ENCODE measurements at regions not wholly inside any gene's neighbourhood (a gene's known extent, or its start where the extent isn't known, plus 50 kb on each side); places are given as distances from the start of the nearest gene placed in this dataset.
"Not testable (repeated sequence)": the region's sequence is repeated elsewhere in the genome, so short reads cannot be mapped to it uniquely, and the experiment has no call there.

DNA sequence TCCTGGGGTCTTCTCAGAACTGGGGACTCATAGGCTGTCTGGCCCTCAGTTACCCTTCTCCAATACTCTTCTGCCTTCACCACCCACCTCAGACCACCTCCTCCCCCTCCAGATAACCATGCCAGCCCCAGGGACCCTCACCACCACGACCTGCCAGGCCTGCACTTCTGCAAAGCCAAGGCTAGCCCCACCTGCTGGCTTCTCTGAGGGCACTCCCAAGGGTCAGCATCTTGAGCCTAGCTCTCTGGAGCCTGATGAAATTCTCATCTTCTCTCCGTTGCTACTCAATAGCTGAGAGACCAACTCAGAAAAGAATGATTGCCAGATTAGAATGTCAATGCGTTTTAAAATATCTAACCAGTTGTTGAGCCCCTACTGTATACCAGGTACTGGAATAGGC, 56.1 kb upstream of the LYRM9 start:
- TF ChIP-seq, protein P1, sequence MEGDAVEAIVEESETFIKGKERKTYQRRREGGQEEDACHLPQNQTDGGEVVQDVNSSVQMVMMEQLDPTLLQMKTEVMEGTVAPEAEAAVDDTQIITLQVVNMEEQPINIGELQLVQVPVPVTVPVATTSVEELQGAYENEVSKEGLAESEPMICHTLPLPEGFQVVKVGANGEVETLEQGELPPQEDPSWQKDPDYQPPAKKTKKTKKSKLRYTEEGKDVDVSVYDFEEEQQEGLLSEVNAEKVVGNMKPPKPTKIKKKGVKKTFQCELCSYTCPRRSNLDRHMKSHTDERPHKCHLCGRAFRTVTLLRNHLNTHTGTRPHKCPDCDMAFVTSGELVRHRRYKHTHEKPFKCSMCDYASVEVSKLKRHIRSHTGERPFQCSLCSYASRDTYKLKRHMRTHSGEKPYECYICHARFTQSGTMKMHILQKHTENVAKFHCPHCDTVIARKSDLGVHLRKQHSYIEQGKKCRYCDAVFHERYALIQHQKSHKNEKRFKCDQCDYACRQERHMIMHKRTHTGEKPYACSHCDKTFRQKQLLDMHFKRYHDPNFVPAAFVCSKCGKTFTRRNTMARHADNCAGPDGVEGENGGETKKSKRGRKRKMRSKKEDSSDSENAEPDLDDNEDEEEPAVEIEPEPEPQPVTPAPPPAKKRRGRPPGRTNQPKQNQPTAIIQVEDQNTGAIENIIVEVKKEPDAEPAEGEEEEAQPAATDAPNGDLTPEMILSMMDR (IDR thresholded peaks at IDR 0.05), result no peak
- no peak for TF ChIP-seq POLR2A (IDR thresholded peaks at IDR 0.05)
- H3K4me1 ChIP-seq, result peaks cover 0 to 19% of the 10 kb centered on the region in 2 donors
- no peaks in the 10 kb centered on the region for H3K9me3 ChIP-seq
- intact Hi-C loops (cut with DNase I), result no loop called here
- H3K36me3 ChIP-seq, result no peaks in the 10 kb centered on the region
- H3K27ac ChIP-seq, result no peak overlapping the region
- WGBS, 2 donors, result 69 to 76% methylated on average over 3 of the region's 3 CpGs
- no peaks in the 10 kb centered on the region for H3K27me3 ChIP-seq
- no peak overlapping the region for H3K4me3 ChIP-seq (replicated peaks in 1 of 3)
- DNase-seq, result no peak

DNA sequence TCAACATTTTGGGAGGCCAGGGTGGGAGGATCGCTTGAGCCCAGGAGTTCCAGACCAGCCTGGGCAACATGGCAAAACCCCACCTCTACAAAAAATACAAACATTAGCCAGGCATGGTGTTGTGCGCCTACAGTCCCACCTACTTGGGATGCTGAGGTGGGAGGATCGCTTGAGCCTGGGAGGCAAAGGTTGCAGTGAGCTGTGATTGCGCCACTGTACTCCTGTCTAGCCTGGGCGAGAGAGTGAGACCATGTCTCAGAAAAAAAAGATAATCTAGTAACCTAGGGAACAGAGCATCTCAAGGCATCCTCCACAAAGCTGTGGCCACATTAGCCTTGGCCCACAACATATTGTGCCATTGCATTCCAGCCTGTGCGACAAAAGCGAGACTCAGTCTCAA, 57.1 kb upstream of the LYRM9 start:
- intact Hi-C loops (cut with DNase I); H3K27ac ChIP-seq; H3K27me3 ChIP-seq; H3K4me3 ChIP-seq (replicated peaks in 1 of 3); H3K36me3 ChIP-seq; DNase-seq; H3K9me3 ChIP-seq: not testable (repeated sequence)
- peaks cover 4 to 26% of the 10 kb centered on the region in 2 donors for H3K4me1 ChIP-seq
- 95 to 98% methylated on average over 7 of the region's 7 CpGs for WGBS, 2 donors

DNA sequence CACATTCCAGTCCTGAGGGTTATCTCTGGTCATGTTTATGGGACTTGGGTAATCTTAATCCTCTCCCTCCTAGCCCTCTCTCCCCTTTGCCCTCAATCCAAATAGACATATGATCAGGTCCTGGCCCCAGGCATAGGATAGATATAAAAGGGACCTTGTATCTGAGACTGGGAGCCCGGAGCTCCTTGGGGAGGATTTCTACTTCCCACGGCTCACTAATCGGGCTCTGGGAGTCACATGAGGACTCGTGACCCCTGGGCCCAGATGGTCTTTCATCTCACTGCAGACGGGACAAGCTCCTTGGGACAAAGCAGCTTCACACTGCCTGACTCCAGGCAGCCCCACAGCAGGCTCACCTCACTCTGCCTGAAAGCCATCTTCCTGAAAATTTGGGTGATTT, 57.8 kb upstream of the LYRM9 start:
- Histone ChIP-seq H3K9me3 (no peaks in the 10 kb centered on the region), H3K4me1 (peaks cover 5 to 20% of the 10 kb centered on the region in 2 donors), H3K27ac (no peak overlapping the region), H3K36me3 (no peaks in the 10 kb centered on the region), H3K27me3 (no peaks in the 10 kb centered on the region), H3K4me3 (replicated peaks in 1 of 3) (no peak overlapping the region)
- WGBS, 2 donors, result 75 to 81% methylated on average over 5 of the region's 5 CpGs
- intact Hi-C loops (cut with DNase I), result no loop called here
- no peak for DNase-seq
- TF ChIP-seq, protein P1 (IDR thresholded peaks at IDR 0.05), result no peak
- TF ChIP-seq POLR2A (IDR thresholded peaks at IDR 0.05), result no peak

DNA sequence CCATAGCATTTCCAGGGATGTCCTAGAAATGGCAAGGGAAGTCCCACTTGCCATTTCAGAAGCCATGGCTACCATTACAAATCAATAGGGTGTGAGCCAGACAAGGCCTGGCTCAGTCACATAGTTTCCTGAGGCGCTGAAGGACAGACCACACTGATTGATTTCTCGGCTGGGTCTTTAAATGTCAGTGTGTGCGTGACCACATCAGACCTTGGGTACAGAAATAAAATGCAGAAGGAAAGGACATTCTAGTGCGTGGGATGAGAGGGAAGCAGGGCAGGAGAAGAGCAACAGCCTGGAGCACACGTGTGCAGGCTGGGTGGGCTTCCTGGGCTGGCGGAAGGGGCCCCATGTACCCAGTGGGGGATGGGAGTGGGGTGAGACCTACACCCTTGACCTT, 58.7 kb upstream of the LYRM9 start:
- DNase-seq, result no peak
- intact Hi-C loops (cut with DNase I), result no loop called here
- TF ChIP-seq POLR2A (IDR thresholded peaks at IDR 0.05), result no peak
- TF ChIP-seq, protein P1 (IDR thresholded peaks at IDR 0.05), result no peak
- 89 to 90% methylated on average over 6 of the region's 6 CpGs for WGBS, 2 donors
- Histone ChIP-seq H3K9me3 (no peaks in the 10 kb centered on the region), H3K27me3 (no peaks in the 10 kb centered on the region), H3K4me3 (replicated peaks in 1 of 3) (no peak overlapping the region), H3K4me1 (peaks cover 5 to 14% of the 10 kb centered on the region in 2 donors), H3K36me3 (no peaks in the 10 kb centered on the region), H3K27ac (no peak overlapping the region)

DNA sequence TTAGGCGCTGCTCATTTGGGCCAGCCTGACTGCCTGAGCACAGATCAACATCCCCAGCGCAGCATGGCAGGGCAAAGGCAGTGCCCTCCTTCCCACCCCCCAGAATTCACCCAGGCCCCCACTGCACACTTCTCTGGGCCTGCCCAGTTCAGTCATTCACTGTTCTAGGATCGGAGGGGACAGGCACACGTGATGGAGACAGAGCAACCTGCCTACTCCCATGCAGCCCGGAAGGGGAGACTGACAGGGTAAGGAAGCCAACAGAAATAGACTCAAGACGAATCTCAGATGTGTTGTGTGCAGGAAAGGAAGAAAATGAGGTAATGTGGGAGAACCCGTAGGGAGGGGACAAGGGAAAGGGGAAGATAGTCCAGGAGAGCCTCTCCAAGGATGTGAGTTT, 59.2 kb upstream of the LYRM9 start:
- intact Hi-C loops (cut with DNase I), result no loop called here
- no peak for DNase-seq
- 83% methylated on average over 7 of the region's 7 CpGs for WGBS, 2 donors
- H3K36me3 ChIP-seq, result no peaks in the 10 kb centered on the region
- TF ChIP-seq POLR2A (IDR thresholded peaks at IDR 0.05), result no peak
- TF ChIP-seq, protein P1 (IDR thresholded peaks at IDR 0.05), result no peak
- H3K27me3 ChIP-seq, result no peaks in the 10 kb centered on the region
- peaks cover 5 to 14% of the 10 kb centered on the region in 2 donors for H3K4me1 ChIP-seq
- H3K27ac ChIP-seq, result no peak overlapping the region
- H3K4me3 ChIP-seq (replicated peaks in 1 of 3), result no peak overlapping the region
- no peaks in the 10 kb centered on the region for H3K9me3 ChIP-seq
